Brain microvascular endothelial cell (primary cell): ENCODE measurements at regions not wholly inside any gene's neighbourhood (a gene's known extent, or its start where the extent isn't known, plus 50 kb on each side); places are given as distances from the start of the nearest gene placed in this dataset.
"Not testable (repeated sequence)": the region's sequence is repeated elsewhere in the genome, so short reads cannot be mapped to it uniquely, and the experiment has no call there.

Source experiments
- DNase-seq: peaks from one replicate; pipeline ENCODE4 v3.0.0-alpha.2; 2020
- H3K27ac ChIP-seq: fragments of 250-450 bp; sonication (Bioruptor Pico); 2 replicates; pipeline ENCODE4 v1.5.1; 2020; ENCODE audit warnings: mild to moderate bottlenecking, moderate library complexity
- H3K27me3 ChIP-seq: fragments of 250-450 bp; sonication (Bioruptor Pico); replicated peaks from 2 replicates; pipeline ENCODE4 v1.5.1; 2020; ENCODE audit warnings: mild to moderate bottlenecking
- H3K36me3 ChIP-seq: fragments of 250-450 bp; sonication (Bioruptor Pico); replicated peaks from 2 replicates; pipeline ENCODE4 v1.5.1; 2020; ENCODE audit warnings: mild to moderate bottlenecking
- H3K4me3 ChIP-seq: 2 replicates; pipeline ENCODE4 v1.5.1; 2011; ENCODE audit warnings: low read depth, mild to moderate bottlenecking, control low read depth, low read length, moderate library complexity
- CTCF ChIP-seq: IDR thresholded peaks from 2 replicates; pipeline ENCODE4 v1.5.1; 2011; ENCODE audit warnings: low read depth, mild to moderate bottlenecking, moderate library complexity, low read length, control low read depth, inconsistent platforms; ENCODE audit errors: missing control alignments
- in situ Hi-C: cut with HindIII; loops from 2 replicates; pipeline ENCODE4 v1.10.0; 2017; ENCODE audit warnings: low sequenced_read_pairs, low pct_ligation_motif_present

GRCh38 chr12:54799966-54800365, 54.4 kb upstream of the MUCL1 start:
- H3K4me3 ChIP-seq, H3K27ac ChIP-seq, in situ Hi-C loops, H3K27me3 ChIP-seq, DNase-seq, H3K36me3 ChIP-seq: not testable (repeated sequence)

- no peaks in the 10 kb centered on the region for H3K27me3 ChIP-seq
- no peaks in the 10 kb centered on the region for H3K36me3 ChIP-seq
- no peak for DNase-seq
- no peak for TF ChIP-seq CTCF
- H3K27ac ChIP-seq = no peak overlapping the region
- no peak overlapping the region for H3K4me3 ChIP-seq
- in situ Hi-C loops = no loop called here
Measured at GRCh38 chr12:54798651-54799050, 55.7 kb upstream of the MUCL1 start.

- H3K27me3 ChIP-seq = no peaks in the 10 kb centered on the region
- H3K27ac ChIP-seq = no peak overlapping the region
- no peak overlapping the region for H3K4me3 ChIP-seq
- in situ Hi-C loops = no loop called here
- TF ChIP-seq CTCF = no peak
- H3K36me3 ChIP-seq = no peaks in the 10 kb centered on the region
- no peak for DNase-seq
Measured at GRCh38 chr12:54796991-54797390, 57.3 kb upstream of the MUCL1 start.

GRCh38 chr12:54795644-54796043, 58.7 kb upstream of the MUCL1 start:
- Histone ChIP-seq H3K36me3 (no peaks in the 10 kb centered on the region), H3K27me3 (no peaks in the 10 kb centered on the region), H3K4me3 (no peak overlapping the region), H3K27ac (no peak overlapping the region)
- no peak for DNase-seq
- no peak for TF ChIP-seq CTCF
- in situ Hi-C loops = no loop called here

- in situ Hi-C loops = no loop called here
Measured at GRCh38 chr12:54786081-54786480, 68.2 kb upstream of the MUCL1 start.

GRCh38 chr12:54784115-54784514, 70.2 kb upstream of the MUCL1 start:
- Histone ChIP-seq H3K27me3 (no peaks in the 10 kb centered on the region), H3K27ac (no peak overlapping the region), H3K36me3 (no peaks in the 10 kb centered on the region), H3K4me3 (no peak overlapping the region)
- no peak for DNase-seq
- in situ Hi-C loops = no loop called here
- no peak for TF ChIP-seq CTCF

More at GRCh38 chr12:54786081-54786480, 68.2 kb upstream of the MUCL1 start:
- no peak for TF ChIP-seq CTCF
- Histone ChIP-seq H3K27me3 (no peaks in the 10 kb centered on the region), H3K27ac (no peak overlapping the region), H3K4me3 (no peak overlapping the region), H3K36me3 (no peaks in the 10 kb centered on the region)
- no peak for DNase-seq

- H3K36me3 ChIP-seq, H3K4me3 ChIP-seq, H3K27ac ChIP-seq, DNase-seq, in situ Hi-C loops, H3K27me3 ChIP-seq: not testable (repeated sequence)
Measured at GRCh38 chr12:54777031-54777430, 77.3 kb upstream of the MUCL1 start.
